ENCODE measurements at regions not wholly inside any gene's neighbourhood (a gene's known extent, or its start where the extent isn't known, plus 50 kb on each side); places are given as distances from the start of the nearest gene placed in this dataset.
A peak's percentile ranks its signal among the peaks of the same experiment; 100 is the strongest.

DNA sequence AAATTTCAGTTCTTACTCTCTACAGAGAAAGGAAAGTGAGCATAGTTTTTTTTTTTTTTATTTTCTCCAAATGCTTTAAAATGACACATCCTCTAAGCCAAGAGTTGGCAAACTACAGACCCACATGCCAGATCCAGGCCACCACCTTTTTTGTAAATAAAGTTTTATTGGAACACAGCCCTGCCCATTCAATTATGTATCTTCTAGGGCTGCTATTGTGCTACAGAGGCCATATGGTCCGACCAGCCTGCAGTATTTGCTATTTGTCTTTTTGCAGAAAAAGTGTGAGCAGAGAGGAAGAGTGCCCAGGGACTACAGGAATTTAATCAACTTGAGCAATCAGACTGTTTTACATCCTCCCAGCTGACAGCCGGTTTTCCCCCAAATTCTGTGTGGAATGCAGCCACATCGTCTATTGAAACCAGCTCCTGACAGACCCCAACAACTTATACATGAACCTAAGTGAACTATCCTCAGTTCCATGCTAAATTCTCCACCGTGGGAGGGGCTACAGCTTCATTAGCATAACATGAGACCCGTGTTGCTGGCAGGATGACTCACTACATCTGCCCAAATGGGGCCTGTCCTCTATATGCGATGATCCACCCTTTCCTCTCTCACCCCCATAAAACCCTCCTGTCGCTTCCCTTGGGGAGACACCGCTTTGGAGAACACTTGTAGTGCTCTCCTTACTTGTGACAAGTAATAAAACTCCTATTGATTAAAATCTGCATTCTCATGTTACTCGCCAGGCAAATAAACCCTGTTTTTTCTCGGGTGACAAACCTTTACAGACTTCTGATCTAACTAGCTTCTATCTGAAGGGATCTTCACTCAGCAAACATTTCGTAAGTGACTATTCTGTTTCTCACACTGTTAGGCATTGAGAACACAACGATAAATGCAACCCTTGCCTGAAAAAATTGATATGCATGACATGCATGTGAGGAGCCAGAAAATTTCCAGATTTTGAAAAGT, 149.4 kb upstream of the HS3ST3A1 start:
- H3K23ac ChIP-seq (ENCODE audit: low read length), result no peak overlapping the region
- H3K4me2 ChIP-seq (ENCODE audit: low read length), result peak overlapping the region; percentile 13
- no peak overlapping the region for H3K4me3 ChIP-seq (ENCODE audit: low read depth, low read length)
- H3K4ac ChIP-seq (ENCODE audit: low read depth, low read length), result no peak overlapping the region
- peak overlapping the region; percentile 15 for H2BK120ac ChIP-seq (ENCODE audit: insufficient read depth, low read length, poor library complexity)
- no peak overlapping the region for H2BK12ac ChIP-seq (ENCODE audit: low read length)
- H4K12ac ChIP-seq (ENCODE audit: low read depth, low read length), result no peak overlapping the region
- no peak overlapping the region for H3K9ac ChIP-seq (ENCODE audit: low read length)
- no CpG with 5 or more reads among the region's 12 CpGs for WGBS (ENCODE audit: extremely low coverage, insufficient coverage, insufficient read length)
- peak overlapping the region; percentile 17 for H3K18ac ChIP-seq (ENCODE audit: low read length)
- no peaks in the 10 kb centered on the region for H3K79me2 ChIP-seq (ENCODE audit: control insufficient read depth, insufficient read depth, low read length, poor library complexity)
- H2AK5ac ChIP-seq (ENCODE audit: low read length), result no peak overlapping the region
- peak overlapping the region; percentile 94 for H3K27ac ChIP-seq (ENCODE audit: low read depth, low read length)
- H3K14ac ChIP-seq (ENCODE audit: low read length), result no peak overlapping the region
- peak overlapping the region; percentile 78 for H2BK5ac ChIP-seq (ENCODE audit: low read depth, low read length, poor library complexity)
- H2AFZ ChIP-seq (ENCODE audit: insufficient read depth, low read length, poor library complexity), result no peak overlapping the region
- DNase-seq, result no peak
- no peaks in the 10 kb centered on the region for H3K9me3 ChIP-seq (ENCODE audit: insufficient read depth, low read depth, low read length)
- H4K8ac ChIP-seq (ENCODE audit: low read depth, low read length), result no peak overlapping the region
- no peaks in the 10 kb centered on the region for H3K27me3 ChIP-seq (ENCODE audit: insufficient read depth, low read length)
- H3K79me1 ChIP-seq (ENCODE audit: low read length), result peaks cover 18% of the 10 kb centered on the region
- no peak overlapping the region for H4K91ac ChIP-seq (ENCODE audit: low read depth, low read length)
- H3K4me1 ChIP-seq (ENCODE audit: control insufficient read depth in 1 of 2, insufficient read depth in 2 of 2, low read length in 2 of 2), result peaks cover 16 to 28% of the 10 kb centered on the region in 2 experiments
- H3K36me3 ChIP-seq (ENCODE audit: control insufficient read depth in 1 of 2, insufficient read depth in 2 of 2, low read length in 2 of 2), result no peaks in the 10 kb centered on the region

DNA sequence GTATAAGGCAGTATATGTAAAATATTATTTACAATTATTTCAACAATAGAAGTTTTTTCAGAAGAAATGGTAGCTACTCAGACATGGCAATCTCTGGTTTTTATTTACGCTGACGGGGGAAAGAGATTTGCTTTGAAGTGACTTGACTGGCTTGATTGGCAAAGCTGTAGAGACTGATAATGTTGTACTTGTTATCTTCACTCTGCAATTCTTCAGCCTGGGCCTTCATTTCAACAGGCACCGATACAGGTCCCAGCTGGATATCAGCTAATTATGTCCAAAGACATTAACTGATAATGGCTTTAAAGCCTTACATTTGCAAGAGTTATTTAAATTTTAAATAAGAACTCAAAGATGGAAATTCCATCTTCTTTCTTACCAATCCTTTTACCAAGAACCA, 151.4 kb upstream of the HS3ST3A1 start:
- Histone ChIP-seq H3K36me3 (ENCODE audit: control insufficient read depth in 1 of 2, insufficient read depth in 2 of 2, low read length in 2 of 2) (no peaks in the 10 kb centered on the region), H4K91ac (ENCODE audit: low read depth, low read length) (no peak overlapping the region), H3K9ac (ENCODE audit: low read length) (no peak overlapping the region), H3K27me3 (ENCODE audit: insufficient read depth, low read length) (no peaks in the 10 kb centered on the region), H2BK120ac (ENCODE audit: insufficient read depth, low read length, poor library complexity) (no peak overlapping the region), H3K4me3 (ENCODE audit: low read depth, low read length) (no peak overlapping the region), H3K14ac (ENCODE audit: low read length) (no peak overlapping the region), H2BK5ac (ENCODE audit: low read depth, low read length, poor library complexity) (no peak overlapping the region), H4K12ac (ENCODE audit: low read depth, low read length) (no peak overlapping the region), H3K4ac (ENCODE audit: low read depth, low read length) (no peak overlapping the region), H3K27ac (ENCODE audit: low read depth, low read length) (no peak overlapping the region), H3K79me1 (ENCODE audit: low read length) (peaks cover 15% of the 10 kb centered on the region), H3K23ac (ENCODE audit: low read length) (no peak overlapping the region), H2BK12ac (ENCODE audit: low read length) (no peak overlapping the region), H4K8ac (ENCODE audit: low read depth, low read length) (no peak overlapping the region), H2AK5ac (ENCODE audit: low read length) (no peak overlapping the region), H2AFZ (ENCODE audit: insufficient read depth, low read length, poor library complexity) (no peak overlapping the region), H3K9me3 (ENCODE audit: insufficient read depth, low read depth, low read length) (no peaks in the 10 kb centered on the region), H3K4me1 (ENCODE audit: control insufficient read depth in 1 of 2, insufficient read depth in 2 of 2, low read length in 2 of 2) (peaks cover 14 to 23% of the 10 kb centered on the region in 2 experiments), H3K18ac (ENCODE audit: low read length) (no peak overlapping the region), H3K79me2 (ENCODE audit: control insufficient read depth, insufficient read depth, low read length, poor library complexity) (no peaks in the 10 kb centered on the region), H3K4me2 (ENCODE audit: low read length) (no peak overlapping the region)
- WGBS (ENCODE audit: extremely low coverage, insufficient coverage, insufficient read length), result no CpG with 5 or more reads among the region's 3 CpGs
- no peak for DNase-seq

DNA sequence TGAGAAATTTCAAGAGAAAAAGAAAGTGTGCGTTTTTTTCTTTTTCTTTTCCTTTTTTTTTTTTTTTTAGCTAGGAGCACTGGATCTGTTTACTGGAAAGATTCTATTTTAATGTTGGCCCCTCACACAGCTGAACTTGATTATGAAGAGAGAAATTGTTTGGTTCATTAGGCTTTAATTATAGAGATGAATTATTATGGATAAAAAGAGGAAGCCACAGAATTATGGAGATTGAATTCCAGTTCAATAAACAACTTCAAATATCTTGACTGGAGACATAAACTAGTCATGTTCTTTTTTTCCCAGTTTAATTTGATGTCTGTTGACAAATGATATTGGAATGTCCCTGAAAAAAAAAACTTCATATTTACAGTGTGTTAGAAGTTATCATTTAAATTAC, 152.0 kb upstream of the HS3ST3A1 start:
- no peak overlapping the region for H4K8ac ChIP-seq (ENCODE audit: low read depth, low read length)
- no peak overlapping the region for H3K18ac ChIP-seq (ENCODE audit: low read length)
- no peaks in the 10 kb centered on the region for H3K9me3 ChIP-seq (ENCODE audit: insufficient read depth, low read depth, low read length)
- H3K4me3 ChIP-seq (ENCODE audit: low read depth, low read length), result no peak overlapping the region
- DNase-seq, result no peak
- no peak overlapping the region for H3K27ac ChIP-seq (ENCODE audit: low read depth, low read length)
- H4K91ac ChIP-seq (ENCODE audit: low read depth, low read length), result no peak overlapping the region
- no peak overlapping the region for H2BK120ac ChIP-seq (ENCODE audit: insufficient read depth, low read length, poor library complexity)
- no peak overlapping the region for H3K9ac ChIP-seq (ENCODE audit: low read length)
- no peak overlapping the region for H2BK5ac ChIP-seq (ENCODE audit: low read depth, low read length, poor library complexity)
- no peaks in the 10 kb centered on the region for H3K79me2 ChIP-seq (ENCODE audit: control insufficient read depth, insufficient read depth, low read length, poor library complexity)
- H3K23ac ChIP-seq (ENCODE audit: low read length), result no peak overlapping the region
- H3K4ac ChIP-seq (ENCODE audit: low read depth, low read length), result no peak overlapping the region
- H2BK12ac ChIP-seq (ENCODE audit: low read length), result no peak overlapping the region
- H3K4me1 ChIP-seq (ENCODE audit: control insufficient read depth in 1 of 2, insufficient read depth in 2 of 2, low read length in 2 of 2), result peaks cover 14 to 23% of the 10 kb centered on the region in 2 experiments
- no CpG with 5 or more reads among the region's 1 CpG for WGBS (ENCODE audit: extremely low coverage, insufficient coverage, insufficient read length)
- no peak overlapping the region for H3K4me2 ChIP-seq (ENCODE audit: low read length)
- H2AK5ac ChIP-seq (ENCODE audit: low read length), result no peak overlapping the region
- no peak overlapping the region for H2AFZ ChIP-seq (ENCODE audit: insufficient read depth, low read length, poor library complexity)
- no peak overlapping the region for H3K14ac ChIP-seq (ENCODE audit: low read length)
- H3K27me3 ChIP-seq (ENCODE audit: insufficient read depth, low read length), result no peaks in the 10 kb centered on the region
- no peaks in the 10 kb centered on the region for H3K36me3 ChIP-seq (ENCODE audit: control insufficient read depth in 1 of 2, insufficient read depth in 2 of 2, low read length in 2 of 2)
- peaks cover 13% of the 10 kb centered on the region for H3K79me1 ChIP-seq (ENCODE audit: low read length)
- H4K12ac ChIP-seq (ENCODE audit: low read depth, low read length), result no peak overlapping the region

DNA sequence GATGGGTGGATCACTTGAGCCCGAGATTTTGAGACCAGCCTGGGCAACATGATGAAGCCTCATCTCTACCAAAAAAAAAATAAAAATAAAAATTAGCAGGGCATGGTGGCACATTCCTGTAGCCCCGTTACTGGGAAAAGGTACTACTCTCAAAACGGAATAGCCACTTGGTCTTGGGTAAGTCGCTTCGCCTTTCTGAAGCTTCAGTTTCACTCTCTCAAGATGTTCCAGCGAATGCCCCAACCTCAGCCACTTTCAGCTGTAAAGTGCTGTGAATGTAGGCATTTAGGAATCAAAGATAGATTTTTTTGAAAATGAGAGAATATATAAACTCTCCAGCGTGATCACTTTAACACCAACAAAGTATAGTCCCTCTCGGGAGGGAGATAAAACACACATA, 154.1 kb upstream of the HS3ST3A1 start:
- Histone ChIP-seq H3K36me3 (ENCODE audit: control insufficient read depth in 1 of 2, insufficient read depth in 2 of 2, low read length in 2 of 2) (no peaks in the 10 kb centered on the region), H3K9me3 (ENCODE audit: insufficient read depth, low read depth, low read length) (no peaks in the 10 kb centered on the region), H3K79me2 (ENCODE audit: control insufficient read depth, insufficient read depth, low read length, poor library complexity) (no peaks in the 10 kb centered on the region), H3K4me2 (ENCODE audit: low read length) (no peak overlapping the region), H2BK5ac (ENCODE audit: low read depth, low read length, poor library complexity) (no peak overlapping the region), H3K79me1 (ENCODE audit: low read length) (peaks cover 4% of the 10 kb centered on the region), H3K23ac (ENCODE audit: low read length) (no peak overlapping the region), H2BK120ac (ENCODE audit: insufficient read depth, low read length, poor library complexity) (no peak overlapping the region), H2BK12ac (ENCODE audit: low read length) (no peak overlapping the region), H3K14ac (ENCODE audit: low read length) (no peak overlapping the region), H4K8ac (ENCODE audit: low read depth, low read length) (no peak overlapping the region), H2AFZ (ENCODE audit: insufficient read depth, low read length, poor library complexity) (no peak overlapping the region), H3K4me3 (ENCODE audit: low read depth, low read length) (no peak overlapping the region), H2AK5ac (ENCODE audit: low read length) (no peak overlapping the region), H3K18ac (ENCODE audit: low read length) (no peak overlapping the region), H3K27ac (ENCODE audit: low read depth, low read length) (no peak overlapping the region), H4K91ac (ENCODE audit: low read depth, low read length) (no peak overlapping the region), H3K9ac (ENCODE audit: low read length) (no peak overlapping the region), H3K4ac (ENCODE audit: low read depth, low read length) (no peak overlapping the region), H4K12ac (ENCODE audit: low read depth, low read length) (no peak overlapping the region), H3K4me1 (ENCODE audit: control insufficient read depth in 1 of 2, insufficient read depth in 2 of 2, low read length in 2 of 2) (peaks cover 5 to 9% of the 10 kb centered on the region in 2 experiments), H3K27me3 (ENCODE audit: insufficient read depth, low read length) (no peaks in the 10 kb centered on the region)
- no CpG with 5 or more reads among the region's 8 CpGs for WGBS (ENCODE audit: extremely low coverage, insufficient coverage, insufficient read length)
- DNase-seq, result no peak

Data from trophoblast cell (in vitro differentiated cells and primary cell).